ENCODE measurements at regions not wholly inside any gene's neighbourhood (a gene's known extent, or its start where the extent isn't known, plus 50 kb on each side); places are given as distances from the start of the nearest gene placed in this dataset.
"Not testable (repeated sequence)": the region's sequence is repeated elsewhere in the genome, so short reads cannot be mapped to it uniquely, and the experiment has no call there.

DNA sequence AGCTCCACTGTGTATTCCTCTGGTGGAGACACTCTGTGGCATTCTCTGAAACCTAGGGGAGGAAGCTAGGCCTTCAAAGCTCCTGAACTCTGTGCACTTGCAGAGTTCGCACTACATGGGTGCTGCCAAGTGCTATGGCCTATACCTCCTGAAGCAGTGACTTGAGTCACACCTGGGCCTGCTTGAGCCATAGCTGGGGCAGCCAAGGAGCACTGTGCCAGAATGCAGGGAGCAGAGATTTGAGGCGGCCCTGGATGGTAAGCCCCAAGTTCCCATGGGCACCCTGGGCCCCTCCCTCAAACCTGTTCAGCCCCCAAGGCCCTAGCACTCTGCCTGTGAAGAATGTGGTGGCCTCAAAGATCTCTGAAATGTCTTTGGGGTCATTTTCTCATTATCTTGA, 212.9 kb downstream of the SPATA31A6 start (continued):
- TF ChIP-seq, protein P1, sequence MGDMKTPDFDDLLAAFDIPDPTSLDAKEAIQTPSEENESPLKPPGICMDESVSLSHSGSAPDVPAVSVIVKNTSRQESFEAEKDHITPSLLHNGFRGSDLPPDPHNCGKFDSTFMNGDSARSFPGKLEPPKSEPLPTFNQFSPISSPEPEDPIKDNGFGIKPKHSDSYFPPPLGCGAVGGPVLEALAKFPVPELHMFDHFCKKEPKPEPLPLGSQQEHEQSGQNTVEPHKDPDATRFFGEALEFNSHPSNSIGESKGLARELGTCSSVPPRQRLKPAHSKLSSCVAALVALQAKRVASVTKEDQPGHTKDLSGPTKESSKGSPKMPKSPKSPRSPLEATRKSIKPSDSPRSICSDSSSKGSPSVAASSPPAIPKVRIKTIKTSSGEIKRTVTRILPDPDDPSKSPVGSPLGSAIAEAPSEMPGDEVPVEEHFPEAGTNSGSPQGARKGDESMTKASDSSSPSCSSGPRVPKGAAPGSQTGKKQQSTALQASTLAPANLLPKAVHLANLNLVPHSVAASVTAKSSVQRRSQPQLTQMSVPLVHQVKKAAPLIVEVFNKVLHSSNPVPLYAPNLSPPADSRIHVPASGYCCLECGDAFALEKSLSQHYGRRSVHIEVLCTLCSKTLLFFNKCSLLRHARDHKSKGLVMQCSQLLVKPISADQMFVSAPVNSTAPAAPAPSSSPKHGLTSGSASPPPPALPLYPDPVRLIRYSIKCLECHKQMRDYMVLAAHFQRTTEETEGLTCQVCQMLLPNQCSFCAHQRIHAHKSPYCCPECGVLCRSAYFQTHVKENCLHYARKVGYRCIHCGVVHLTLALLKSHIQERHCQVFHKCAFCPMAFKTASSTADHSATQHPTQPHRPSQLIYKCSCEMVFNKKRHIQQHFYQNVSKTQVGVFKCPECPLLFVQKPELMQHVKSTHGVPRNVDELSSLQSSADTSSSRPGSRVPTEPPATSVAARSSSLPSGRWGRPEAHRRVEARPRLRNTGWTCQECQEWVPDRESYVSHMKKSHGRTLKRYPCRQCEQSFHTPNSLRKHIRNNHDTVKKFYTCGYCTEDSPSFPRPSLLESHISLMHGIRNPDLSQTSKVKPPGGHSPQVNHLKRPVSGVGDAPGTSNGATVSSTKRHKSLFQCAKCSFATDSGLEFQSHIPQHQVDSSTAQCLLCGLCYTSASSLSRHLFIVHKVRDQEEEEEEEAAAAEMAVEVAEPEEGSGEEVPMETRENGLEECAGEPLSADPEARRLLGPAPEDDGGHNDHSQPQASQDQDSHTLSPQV (IDR thresholded peaks at IDR 0.05): no peak

DNA sequence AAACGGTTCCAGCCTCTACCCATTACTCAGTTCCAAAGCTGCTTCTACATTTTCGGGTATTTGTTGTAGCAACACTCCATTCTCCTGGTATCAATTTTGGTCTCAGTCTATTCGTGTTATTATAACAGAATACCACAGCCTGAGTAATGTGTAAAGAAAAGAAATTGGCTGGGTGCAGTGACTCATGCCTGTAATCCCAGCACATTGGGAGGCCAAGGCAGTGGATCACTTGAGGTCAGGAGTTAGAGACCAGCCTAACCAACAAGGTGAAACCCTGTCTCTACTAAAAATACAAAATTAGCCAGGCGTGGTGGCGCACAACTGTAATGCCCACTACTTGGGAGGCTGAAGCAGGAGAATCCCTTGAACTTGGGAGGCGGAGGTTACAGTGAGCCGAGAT, 213.9 kb downstream of the SPATA31A6 start:
- H2AFZ ChIP-seq (ENCODE audit: low read depth, low read length); in situ Hi-C loops (cut with MboI); H3K79me2 ChIP-seq (ENCODE audit: control insufficient read depth, insufficient read depth, low read length); H3K27me3 ChIP-seq (ENCODE audit: control insufficient read depth in 2 of 2, insufficient read depth in 2 of 2, low read length in 2 of 2); intact Hi-C loops (cut with micrococcal nuclease); DNase-seq (ENCODE audit: extremely low read depth in 1 of 4, low spot score in 3 of 4); H4K20me1 ChIP-seq (replicated peaks; ENCODE audit: control insufficient read depth, insufficient read depth, low read length); H3K9ac ChIP-seq (ENCODE audit: insufficient read depth in 1 of 2, low read depth in 2 of 2, low read length in 2 of 2); POLR2A ChIA-PET; H3K4me1 ChIP-seq (replicated peaks in 1 of 2; ENCODE audit: control insufficient read depth in 2 of 2, insufficient read depth in 2 of 2, low read length in 2 of 2); CTCF ChIA-PET (ENCODE audit: low intra/inter-chr PET ratio); H3K9me3 ChIP-seq (replicated peaks; ENCODE audit: control insufficient read depth, insufficient read depth, low read depth, low read length); H3K9me1 ChIP-seq (ENCODE audit: control insufficient read depth, insufficient read depth, low read length); H3K4me3 ChIP-seq; H3K4me2 ChIP-seq (ENCODE audit: insufficient read depth, low read length); H3K27ac ChIP-seq (ENCODE audit: extremely low read depth, low read depth, low read length); ATAC-seq; BruUV-seq (replicated peaks); FAIRE-seq; H3K36me3 ChIP-seq (ENCODE audit: control insufficient read depth, insufficient read depth, low read length): not testable (repeated sequence)
- 2% methylated on average over 6 of the region's 7 CpGs for WGBS (ENCODE audit: insufficient coverage, low coverage, missing lambda C conversion rate)

- H3K9me1 ChIP-seq (ENCODE audit: control insufficient read depth, insufficient read depth, low read length); FAIRE-seq; H4K20me1 ChIP-seq (replicated peaks; ENCODE audit: control insufficient read depth, insufficient read depth, low read length); H3K79me2 ChIP-seq (ENCODE audit: control insufficient read depth, insufficient read depth, low read length); H3K36me3 ChIP-seq (ENCODE audit: control insufficient read depth, insufficient read depth, low read length); BruUV-seq (replicated peaks); intact Hi-C loops (cut with micrococcal nuclease); H3K9me3 ChIP-seq (replicated peaks; ENCODE audit: control insufficient read depth, insufficient read depth, low read depth, low read length); POLR2A ChIA-PET; H2AFZ ChIP-seq (ENCODE audit: low read depth, low read length); ATAC-seq; H3K27me3 ChIP-seq (ENCODE audit: control insufficient read depth in 2 of 2, insufficient read depth in 2 of 2, low read length in 2 of 2); H3K9ac ChIP-seq (ENCODE audit: insufficient read depth in 1 of 2, low read depth in 2 of 2, low read length in 2 of 2); DNase-seq (ENCODE audit: extremely low read depth in 1 of 4, low spot score in 3 of 4); H3K4me2 ChIP-seq (ENCODE audit: insufficient read depth, low read length); CTCF ChIA-PET (ENCODE audit: low intra/inter-chr PET ratio); H3K4me3 ChIP-seq; H3K27ac ChIP-seq (ENCODE audit: extremely low read depth, low read depth, low read length); H3K4me1 ChIP-seq (replicated peaks in 1 of 2; ENCODE audit: control insufficient read depth in 2 of 2, insufficient read depth in 2 of 2, low read length in 2 of 2); in situ Hi-C loops (cut with MboI): not testable (repeated sequence)
- WGBS (ENCODE audit: insufficient coverage, low coverage, missing lambda C conversion rate): 0% methylated on average over 2 of the region's 2 CpGs
These were observed 219.5 kb downstream of the SPATA31A6 start for GRCh38 chr9:42402919-42403318.

- intact Hi-C loops (cut with micrococcal nuclease); H3K4me3 ChIP-seq; ATAC-seq; H3K27me3 ChIP-seq (ENCODE audit: control insufficient read depth in 2 of 2, insufficient read depth in 2 of 2, low read length in 2 of 2); H3K9me3 ChIP-seq (replicated peaks; ENCODE audit: control insufficient read depth, insufficient read depth, low read depth, low read length); FAIRE-seq; H3K4me1 ChIP-seq (replicated peaks in 1 of 2; ENCODE audit: control insufficient read depth in 2 of 2, insufficient read depth in 2 of 2, low read length in 2 of 2); H3K9ac ChIP-seq (ENCODE audit: insufficient read depth in 1 of 2, low read depth in 2 of 2, low read length in 2 of 2); H2AFZ ChIP-seq (ENCODE audit: low read depth, low read length); H3K4me2 ChIP-seq (ENCODE audit: insufficient read depth, low read length); DNase-seq (ENCODE audit: extremely low read depth in 1 of 4, low spot score in 3 of 4); CTCF ChIA-PET (ENCODE audit: low intra/inter-chr PET ratio); H4K20me1 ChIP-seq (replicated peaks; ENCODE audit: control insufficient read depth, insufficient read depth, low read length); H3K79me2 ChIP-seq (ENCODE audit: control insufficient read depth, insufficient read depth, low read length); H3K36me3 ChIP-seq (ENCODE audit: control insufficient read depth, insufficient read depth, low read length); POLR2A ChIA-PET; H3K27ac ChIP-seq (ENCODE audit: extremely low read depth, low read depth, low read length); in situ Hi-C loops (cut with MboI); H3K9me1 ChIP-seq (ENCODE audit: control insufficient read depth, insufficient read depth, low read length); BruUV-seq (replicated peaks): not testable (repeated sequence)
- 0% methylated on average over 1 of the region's 1 CpG for WGBS (ENCODE audit: insufficient coverage, low coverage, missing lambda C conversion rate)
These were observed 226.1 kb downstream of the SPATA31A6 start for GRCh38 chr9:42409581-42409980.
